Trophoblast cell (in vitro differentiated cells and primary cell): ENCODE measurements at regions not wholly inside any gene's neighbourhood (a gene's known extent, or its start where the extent isn't known, plus 50 kb on each side); places are given as distances from the start of the nearest gene placed in this dataset.

Source experiments
- DNase-seq, 2 donors: peaks; one replicate each; pipeline ENCODE4 v3.0.0-alpha.2; 2016
- H2AFZ ChIP-seq: 2 replicates; pipeline ENCODE4 v1.6.1; 2013; ENCODE audit warnings: low read length, moderate library complexity, mild to moderate bottlenecking; ENCODE audit not compliant: insufficient read depth, poor library complexity
- H2AK5ac ChIP-seq: 2 replicates; pipeline ENCODE4 v1.6.1; 2013; ENCODE audit warnings: mild to moderate bottlenecking, low read length
- H2BK120ac ChIP-seq: 2 replicates; pipeline ENCODE4 v1.6.1; 2013; ENCODE audit warnings: low read length, mild to moderate bottlenecking, moderate library complexity; ENCODE audit not compliant: insufficient read depth, poor library complexity
- H2BK12ac ChIP-seq: 2 replicates; pipeline ENCODE4 v1.6.1; 2013; ENCODE audit warnings: mild to moderate bottlenecking, low read length, moderate library complexity
- H2BK5ac ChIP-seq: 2 replicates; pipeline ENCODE4 v1.6.1; 2013; ENCODE audit warnings: low read length, low read depth, moderate library complexity, mild to moderate bottlenecking; ENCODE audit not compliant: poor library complexity
- H3K14ac ChIP-seq: 2 replicates; pipeline ENCODE4 v1.6.1; 2013; ENCODE audit warnings: mild to moderate bottlenecking, low read length
- H3K18ac ChIP-seq: 2 replicates; pipeline ENCODE4 v1.6.1; 2013; ENCODE audit warnings: mild to moderate bottlenecking, low read length
- H3K23ac ChIP-seq: 2 replicates; pipeline ENCODE4 v1.6.1; 2013; ENCODE audit warnings: low read length
- H3K27ac ChIP-seq: 2 replicates; pipeline ENCODE4 v1.5.1; 2013; ENCODE audit warnings: low read depth, mild to moderate bottlenecking, inconsistent platforms, low read length, moderate library complexity
- H3K27me3 ChIP-seq: 2 replicates; pipeline ENCODE4 v1.6.1; 2013; ENCODE audit warnings: inconsistent platforms, mild to moderate bottlenecking, low read length, moderate library complexity; ENCODE audit not compliant: insufficient read depth
- H3K36me3 ChIP-seq, 2 experiments: 1 replicate in 1 of 2; 2 replicates in 1 of 2; pipeline ENCODE4 v1.6.1; 2013; ENCODE audit warnings: low read length in 2 of 2, mild to moderate bottlenecking in 2 of 2, moderate library complexity in 1 of 2; ENCODE audit not compliant: insufficient read depth in 2 of 2, control insufficient read depth in 1 of 2
- H3K4ac ChIP-seq: 2 replicates; pipeline ENCODE4 v1.6.1; 2013; ENCODE audit warnings: low read depth, mild to moderate bottlenecking, low read length, moderate library complexity
- H3K4me1 ChIP-seq, 2 experiments: 1 replicate in 1 of 2; 2 replicates in 1 of 2; pipeline ENCODE4 v1.6.1; 2013; ENCODE audit warnings: low read length in 2 of 2, mild to moderate bottlenecking in 2 of 2, moderate library complexity in 1 of 2; ENCODE audit not compliant: insufficient read depth in 2 of 2, control insufficient read depth in 1 of 2
- H3K4me2 ChIP-seq: 2 replicates; pipeline ENCODE4 v1.6.1; 2013; ENCODE audit warnings: inconsistent platforms, mild to moderate bottlenecking, low read length, moderate library complexity
- H3K4me3 ChIP-seq: 2 replicates; pipeline ENCODE4 v1.5.1; 2013; ENCODE audit warnings: mild to moderate bottlenecking, low read depth, low read length, inconsistent platforms
- H3K79me1 ChIP-seq: one replicate; pipeline ENCODE4 v1.6.1; 2013; ENCODE audit warnings: low read length
- H3K79me2 ChIP-seq: 2 replicates; pipeline ENCODE4 v1.6.1; 2013; ENCODE audit warnings: low read length, mild to moderate bottlenecking; ENCODE audit not compliant: control insufficient read depth, insufficient read depth, poor library complexity
- H3K9ac ChIP-seq: 2 replicates; pipeline ENCODE4 v1.6.1; 2013; ENCODE audit warnings: mild to moderate bottlenecking, low read length
- H3K9me3 ChIP-seq: 2 replicates; pipeline ENCODE4 v1.6.1; 2013; ENCODE audit warnings: low read depth, mild to moderate bottlenecking, control low read depth, inconsistent platforms, low read length; ENCODE audit not compliant: insufficient read depth
- H4K12ac ChIP-seq: 2 replicates; pipeline ENCODE4 v1.6.1; 2013; ENCODE audit warnings: low read depth, mild to moderate bottlenecking, low read length, moderate library complexity
- H4K8ac ChIP-seq: 2 replicates; pipeline ENCODE4 v1.6.1; 2013; ENCODE audit warnings: low read depth, mild to moderate bottlenecking, low read length, moderate library complexity
- H4K91ac ChIP-seq: one replicate; pipeline ENCODE4 v1.6.1; 2013; ENCODE audit warnings: low read depth, mild to moderate bottlenecking, low read length, moderate library complexity
- WGBS: extraction: QIAGEN DNeasy Blood & Tissue Kit; methylation state at CpG from one replicate; pipeline ENCODE4 v1.1.7; 2013; ENCODE audit warnings: missing lambda C conversion rate; ENCODE audit not compliant: insufficient read length, insufficient coverage; ENCODE audit errors: extremely low coverage; 5-methylcytosine and 5-hydroxymethylcytosine counted together

- H2BK120ac ChIP-seq = peak overlapping the region; percentile 61
- no peak overlapping the region for H2BK5ac ChIP-seq
- no peak overlapping the region for H3K27ac ChIP-seq
- H4K12ac ChIP-seq = no peak overlapping the region
- H3K9ac ChIP-seq = no peak overlapping the region
- H3K4me1 ChIP-seq = peaks cover 0 to 3% of the 10 kb centered on the region in 2 experiments
- no peak overlapping the region for H3K4me3 ChIP-seq
- H2BK12ac ChIP-seq = no peak overlapping the region
- H3K14ac ChIP-seq = no peak overlapping the region
- peaks cover 2% of the 10 kb centered on the region for H3K79me1 ChIP-seq
- no peak overlapping the region for H4K91ac ChIP-seq
- no peak overlapping the region for H3K23ac ChIP-seq
- no peak overlapping the region for H2AK5ac ChIP-seq
- no peaks in the 10 kb centered on the region for H3K9me3 ChIP-seq
- H4K8ac ChIP-seq = no peak overlapping the region
- H3K18ac ChIP-seq = no peak overlapping the region
- H3K36me3 ChIP-seq = no peaks in the 10 kb centered on the region
- DNase-seq = no peak
- H3K4me2 ChIP-seq = no peak overlapping the region
- H2AFZ ChIP-seq = no peak overlapping the region
- no peak overlapping the region for H3K4ac ChIP-seq
- H3K27me3 ChIP-seq = no peaks in the 10 kb centered on the region
- whole genome bisulfite sequencing = no CpG with 5 or more reads among the region's 2 CpGs
- H3K79me2 ChIP-seq = no peaks in the 10 kb centered on the region
Measured at GRCh38 chr10:21304608-21305007, 220.9 kb downstream of the SKIDA1 start.

- no peak overlapping the region for H3K4me3 ChIP-seq
- H3K27me3 ChIP-seq = no peaks in the 10 kb centered on the region
- no peak overlapping the region for H3K14ac ChIP-seq
- no peak overlapping the region for H2BK5ac ChIP-seq
- no peak overlapping the region for H2AFZ ChIP-seq
- H4K8ac ChIP-seq = no peak overlapping the region
- H3K36me3 ChIP-seq = no peaks in the 10 kb centered on the region
- H3K79me1 ChIP-seq = peaks cover 2% of the 10 kb centered on the region
- no peak overlapping the region for H2BK12ac ChIP-seq
- no peaks in the 10 kb centered on the region for H3K9me3 ChIP-seq
- H3K4ac ChIP-seq = no peak overlapping the region
- H3K18ac ChIP-seq = no peak overlapping the region
- peaks cover 0 to 3% of the 10 kb centered on the region in 2 experiments for H3K4me1 ChIP-seq
- no peaks in the 10 kb centered on the region for H3K79me2 ChIP-seq
- H2AK5ac ChIP-seq = no peak overlapping the region
- no CpG with 5 or more reads among the region's 5 CpGs for WGBS
- no peak overlapping the region for H3K27ac ChIP-seq
- no peak overlapping the region for H4K12ac ChIP-seq
- H3K23ac ChIP-seq = no peak overlapping the region
- H4K91ac ChIP-seq = no peak overlapping the region
- H3K9ac ChIP-seq = no peak overlapping the region
- H3K4me2 ChIP-seq = no peak overlapping the region
- DNase-seq = peak; percentile 52 to 81
- no peak overlapping the region for H2BK120ac ChIP-seq
Measured at GRCh38 chr10:21304198-21304597, 221.3 kb downstream of the SKIDA1 start.

DNA sequence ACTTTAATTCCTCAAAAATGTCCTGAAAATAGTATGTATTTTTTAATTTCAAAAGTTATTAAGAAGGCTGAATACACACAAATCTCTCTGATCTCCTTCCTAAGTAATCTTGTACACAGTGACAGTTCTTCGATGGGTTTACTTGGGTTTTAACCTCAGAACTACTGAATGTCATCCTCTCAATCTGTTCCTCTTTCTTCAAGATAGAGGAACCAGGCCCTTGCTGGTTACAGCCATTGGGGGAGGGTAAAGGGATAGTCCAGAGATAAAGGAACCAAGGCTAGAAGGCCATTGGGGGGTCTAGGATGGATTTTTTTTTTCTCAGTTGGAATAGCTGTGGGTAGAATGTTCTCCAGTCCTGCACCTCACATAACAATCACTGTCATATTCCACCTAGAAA, 224.9 kb downstream of the SKIDA1 start:
- H3K14ac ChIP-seq = no peak overlapping the region
- H2BK120ac ChIP-seq = no peak overlapping the region
- H3K4me1 ChIP-seq = peaks cover 0 to 3% of the 10 kb centered on the region in 2 experiments
- no peak overlapping the region for H2BK5ac ChIP-seq
- H4K91ac ChIP-seq = no peak overlapping the region
- H2AFZ ChIP-seq = no peak overlapping the region
- H4K8ac ChIP-seq = no peak overlapping the region
- H3K18ac ChIP-seq = no peak overlapping the region
- WGBS = no CpG with 5 or more reads among the region's 1 CpG
- no peaks in the 10 kb centered on the region for H3K27me3 ChIP-seq
- no peak overlapping the region for H2BK12ac ChIP-seq
- H3K4ac ChIP-seq = no peak overlapping the region
- H3K4me2 ChIP-seq = no peak overlapping the region
- no peaks in the 10 kb centered on the region for H3K36me3 ChIP-seq
- H3K79me1 ChIP-seq = peaks cover 6% of the 10 kb centered on the region
- no peak overlapping the region for H4K12ac ChIP-seq
- H3K23ac ChIP-seq = no peak overlapping the region
- no peak overlapping the region for H3K27ac ChIP-seq
- no peaks in the 10 kb centered on the region for H3K9me3 ChIP-seq
- no peaks in the 10 kb centered on the region for H3K79me2 ChIP-seq
- DNase-seq = no peak
- no peak overlapping the region for H3K4me3 ChIP-seq
- no peak overlapping the region for H3K9ac ChIP-seq
- no peak overlapping the region for H2AK5ac ChIP-seq

- no peak overlapping the region for H2AFZ ChIP-seq
- no CpG with 5 or more reads among the region's 7 CpGs for whole genome bisulfite sequencing
- H3K9me3 ChIP-seq = no peaks in the 10 kb centered on the region
- H2BK120ac ChIP-seq = no peak overlapping the region
- H3K18ac ChIP-seq = no peak overlapping the region
- peaks cover 11% of the 10 kb centered on the region for H3K79me1 ChIP-seq
- H4K91ac ChIP-seq = no peak overlapping the region
- no peaks in the 10 kb centered on the region for H3K36me3 ChIP-seq
- H3K23ac ChIP-seq = no peak overlapping the region
- H4K12ac ChIP-seq = no peak overlapping the region
- H3K4me1 ChIP-seq = peaks cover 2 to 7% of the 10 kb centered on the region in 2 experiments
- H3K14ac ChIP-seq = no peak overlapping the region
- no peak overlapping the region for H4K8ac ChIP-seq
- H3K27me3 ChIP-seq = no peaks in the 10 kb centered on the region
- H3K79me2 ChIP-seq = no peaks in the 10 kb centered on the region
- H3K27ac ChIP-seq = no peak overlapping the region
- DNase-seq = no peak
- H3K4ac ChIP-seq = no peak overlapping the region
- H3K4me2 ChIP-seq = no peak overlapping the region
- no peak overlapping the region for H3K9ac ChIP-seq
- no peak overlapping the region for H2BK5ac ChIP-seq
- no peak overlapping the region for H2AK5ac ChIP-seq
- no peak overlapping the region for H2BK12ac ChIP-seq
- peak overlapping the region; percentile 37 for H3K4me3 ChIP-seq
Measured at GRCh38 chr10:21299330-21299729, 226.2 kb downstream of the SKIDA1 start.
